GM18520 (cell line): ENCODE measurements at regions not wholly inside any gene's neighbourhood (a gene's known extent, or its start where the extent isn't known, plus 50 kb on each side); places are given as distances from the start of the nearest gene placed in this dataset.
"Not testable (repeated sequence)": the region's sequence is repeated elsewhere in the genome, so short reads cannot be mapped to it uniquely, and the experiment has no call there.

Experiments used
- ATAC-seq: cut with Tn5 transposase; IDR thresholded peaks from one replicate; pipeline ENCODE4 v1.9.1; 2021; ENCODE audit not compliant: unreplicated experiment

DNA sequence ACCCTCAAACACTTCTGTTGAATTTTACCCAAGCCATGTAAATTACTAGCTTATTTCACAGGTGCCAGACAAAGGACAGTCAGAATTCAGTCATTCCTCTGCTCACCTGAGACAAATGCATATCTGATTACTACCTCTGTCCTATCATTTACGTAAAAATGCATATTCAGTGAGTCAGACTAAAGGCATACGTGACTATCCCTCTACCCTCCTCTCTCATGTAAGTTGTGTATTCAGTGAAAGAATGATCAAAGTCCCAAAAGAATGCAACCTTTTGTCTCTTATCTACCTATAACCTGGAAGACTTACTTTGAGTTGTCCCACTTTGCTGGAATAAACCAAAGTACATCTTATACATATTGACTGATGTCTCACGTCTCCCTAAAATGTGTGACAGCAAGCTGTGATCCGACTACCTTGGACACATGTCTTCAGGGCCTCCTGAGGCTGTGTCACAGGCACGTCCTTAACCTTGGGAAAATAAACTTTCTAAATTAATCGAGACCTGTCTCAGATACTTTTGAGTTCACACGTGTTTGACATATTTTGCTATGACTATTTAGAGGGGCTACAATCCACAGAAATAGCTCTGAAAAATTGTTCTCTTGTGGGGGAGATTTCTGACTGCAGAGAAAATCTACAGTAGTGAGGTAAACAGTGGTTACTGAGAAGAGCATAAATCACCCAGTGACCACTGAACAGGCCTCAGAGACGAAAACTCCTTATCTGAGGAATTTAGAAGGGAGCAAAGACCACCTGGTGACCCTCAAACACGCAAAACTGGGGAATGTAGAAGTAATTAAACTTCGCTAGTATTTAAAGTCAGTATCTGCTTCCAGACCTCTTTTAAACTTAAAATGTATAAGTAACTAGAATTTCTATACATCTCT is 1575.8 kb downstream of the STIM2 start:
- ATAC-seq, result no peak

DNA sequence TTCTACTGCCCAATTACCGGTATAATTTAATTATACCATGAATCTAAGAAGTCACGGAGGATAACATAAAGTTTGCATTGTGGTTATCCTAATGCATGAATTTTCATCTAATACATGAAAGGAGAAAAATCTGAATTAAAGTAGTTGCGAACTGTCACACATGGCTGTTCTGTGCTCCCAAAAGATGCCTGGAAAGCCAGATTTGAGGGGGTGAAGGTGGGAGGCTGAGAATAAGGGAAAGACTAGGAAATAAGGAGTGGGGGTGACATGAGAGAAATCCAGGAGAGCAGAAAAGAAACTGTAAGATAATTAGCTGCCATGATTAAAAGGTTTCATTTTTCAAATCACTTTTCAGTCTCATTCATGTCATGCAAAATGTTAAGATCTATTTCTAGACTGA is 1582.7 kb downstream of the STIM2 start:
- no peak for ATAC-seq

DNA sequence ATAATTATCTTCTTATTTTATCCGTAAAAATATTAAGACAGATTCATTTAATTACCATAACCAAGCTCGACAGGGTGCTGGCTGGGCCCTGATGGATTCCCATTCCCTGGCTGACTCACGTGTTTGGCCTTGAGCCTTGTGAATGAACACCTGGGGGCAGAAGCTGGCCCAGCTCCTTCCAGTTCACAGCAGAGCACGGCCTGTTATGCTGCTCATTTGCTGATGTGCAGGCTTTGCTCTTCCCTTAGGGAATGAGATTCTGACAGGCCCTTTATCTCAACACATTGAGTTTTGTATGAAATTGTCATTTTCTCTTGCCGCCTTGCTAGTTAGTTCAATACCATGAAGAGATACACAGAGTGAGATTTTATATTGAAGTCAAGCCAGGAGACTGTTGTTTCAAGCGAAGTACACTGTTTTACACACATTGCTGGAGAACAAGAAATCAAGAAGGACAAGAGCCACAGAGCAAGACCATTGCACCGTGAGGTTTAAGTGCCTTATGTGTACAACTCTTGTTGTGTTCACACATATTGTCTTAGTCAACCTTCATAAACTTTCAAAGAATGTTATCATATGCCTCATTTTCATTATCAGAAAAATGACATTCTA is 1583.3 kb downstream of the STIM2 start:
- no peak for ATAC-seq

DNA sequence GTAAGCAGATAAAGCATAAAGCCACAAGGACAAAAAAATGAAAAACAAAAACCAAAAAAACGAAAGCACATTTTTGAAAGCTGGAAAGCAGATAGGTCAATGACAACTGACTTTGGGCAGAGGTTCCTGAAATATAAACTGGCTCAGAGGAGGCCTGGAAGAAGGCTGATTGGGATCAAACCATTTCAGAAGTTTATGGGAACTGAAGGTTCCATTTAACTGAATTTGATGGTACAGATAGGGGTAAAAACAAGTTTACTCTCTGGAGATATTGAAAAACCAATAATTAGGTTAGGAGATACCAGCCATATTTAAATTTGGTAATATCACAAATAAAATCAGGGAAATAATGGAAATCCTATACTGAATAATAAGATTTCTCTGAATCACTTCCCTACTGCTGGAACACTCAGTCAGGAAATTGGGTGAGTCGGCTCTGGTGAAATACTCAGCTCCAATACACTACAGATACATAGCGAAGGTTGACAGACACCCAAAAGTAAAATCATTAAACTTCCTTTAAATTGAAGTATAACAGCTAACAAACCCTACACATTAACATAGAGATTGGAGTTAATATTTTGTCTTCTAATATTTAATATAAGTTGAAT is 1584.3 kb downstream of the STIM2 start:
- no peak for ATAC-seq

DNA sequence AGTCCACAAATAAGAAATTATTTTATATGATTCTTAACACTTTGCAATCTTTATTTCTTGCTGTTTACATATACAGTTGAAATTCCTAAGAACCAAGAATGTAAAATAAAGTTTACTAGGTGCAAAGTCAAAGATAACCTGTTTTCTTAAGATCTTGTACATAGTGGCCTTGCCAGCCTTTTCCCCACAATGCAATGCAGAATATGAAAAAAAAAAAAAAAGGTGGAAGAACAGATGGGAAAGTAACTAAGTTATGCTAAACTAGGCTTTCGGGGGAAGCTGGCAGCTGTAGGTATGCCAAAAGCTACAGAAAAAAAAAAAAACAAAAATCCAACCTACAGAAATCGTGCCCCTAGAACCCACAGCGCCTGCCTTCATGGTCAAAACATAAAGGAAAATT is 1588.4 kb downstream of the STIM2 start:
- ATAC-seq, result no peak

DNA sequence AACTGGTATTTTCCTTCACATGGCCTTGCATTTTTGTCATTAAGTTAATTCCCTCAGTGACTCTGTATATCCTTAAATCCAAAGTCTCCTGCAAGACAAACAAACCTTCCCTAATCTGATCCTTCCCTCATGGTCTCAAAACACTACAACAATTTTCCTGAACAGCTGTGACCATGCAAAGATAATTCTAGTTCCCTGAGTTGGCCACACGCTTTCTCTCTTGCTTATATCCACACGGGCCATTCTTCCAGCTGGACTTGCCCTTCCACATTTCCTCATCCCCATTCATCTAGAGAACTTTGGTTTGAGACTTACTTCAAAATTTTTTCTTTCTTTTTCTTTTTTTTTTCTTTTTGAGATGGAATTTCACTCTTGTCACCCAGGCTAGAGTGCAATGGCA is 1590.7 kb downstream of the STIM2 start:
- ATAC-seq, result no peak

DNA sequence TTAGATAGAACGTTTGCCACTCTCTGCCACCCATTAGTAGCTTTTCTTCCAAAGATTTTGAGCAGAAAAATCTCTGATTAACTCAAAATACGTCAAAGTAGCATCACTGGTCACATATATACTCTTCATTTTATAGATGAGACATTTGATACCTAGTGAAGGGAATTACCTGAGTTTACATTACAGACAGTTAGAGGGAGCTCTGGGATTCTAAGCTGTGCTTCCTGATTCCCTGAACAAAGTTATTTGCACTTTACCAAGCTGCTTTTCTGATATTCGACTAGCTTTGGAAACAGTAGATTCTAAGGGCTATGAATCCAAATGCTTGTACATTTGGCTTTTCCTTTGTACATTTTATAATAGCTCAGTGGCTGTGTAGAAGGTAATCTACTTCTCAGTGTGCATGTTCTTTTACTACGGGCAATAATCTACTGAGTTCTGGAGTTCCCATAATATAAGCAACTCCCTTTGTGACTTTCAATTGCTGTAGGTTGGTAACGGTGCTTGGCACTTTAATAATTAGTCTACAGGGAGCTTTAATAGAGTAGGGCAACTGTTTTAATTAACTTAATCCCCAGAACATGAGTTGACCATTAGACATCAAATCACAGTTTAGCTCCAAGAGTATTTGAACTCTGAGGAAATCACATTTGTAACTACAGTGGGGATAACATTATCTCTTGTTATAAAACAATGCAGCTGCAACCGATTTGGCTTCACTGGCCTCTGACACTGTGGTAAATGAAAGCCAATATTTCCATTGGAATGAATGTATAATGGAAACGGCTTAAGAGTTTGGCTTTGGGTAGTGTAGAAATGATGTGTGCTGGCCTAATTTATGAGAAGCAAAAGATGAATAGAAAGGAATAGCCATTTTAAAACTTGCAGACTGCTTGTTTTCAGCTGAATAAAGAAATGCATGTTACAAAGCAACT is 1602.4 kb downstream of the STIM2 start:
- no peak for ATAC-seq

DNA sequence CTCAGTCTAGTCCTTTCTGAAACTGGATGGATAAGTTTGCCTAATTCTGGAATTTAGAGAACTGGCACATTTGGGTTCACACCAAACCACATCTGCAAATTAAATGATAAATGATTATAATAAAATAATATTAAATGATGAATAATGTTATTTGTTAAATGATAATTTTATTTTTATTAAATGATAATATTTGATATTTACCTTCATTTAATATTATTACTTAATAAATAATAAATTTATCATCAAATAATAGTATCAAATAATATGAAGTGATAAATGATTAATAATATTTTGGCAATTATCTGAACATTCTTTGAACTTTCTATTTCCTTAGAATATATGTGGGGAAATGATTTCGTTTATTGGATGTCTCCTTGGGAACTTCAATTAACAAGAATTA is 1604.2 kb downstream of the STIM2 start:
- ATAC-seq, result no peak

DNA sequence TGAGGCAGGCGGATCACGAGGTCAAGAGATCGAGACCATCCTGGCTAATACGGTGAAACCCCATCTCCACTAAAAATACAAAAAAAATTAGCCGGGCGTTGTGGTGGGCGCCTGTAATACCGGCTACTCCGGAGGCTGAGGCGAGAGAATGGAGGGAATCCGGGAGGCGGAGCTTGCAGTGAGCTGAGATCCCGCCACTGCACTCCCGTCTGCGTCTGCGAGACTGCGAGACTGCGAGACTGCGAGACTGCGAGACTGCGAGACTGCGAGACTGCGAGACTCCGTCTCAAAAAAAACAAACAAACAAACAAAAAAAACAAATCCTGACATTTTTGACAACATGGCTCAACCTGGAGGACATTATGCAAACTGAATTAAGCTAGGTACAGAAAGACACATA is 1606.2 kb downstream of the STIM2 start:
- not testable (repeated sequence) for ATAC-seq

DNA sequence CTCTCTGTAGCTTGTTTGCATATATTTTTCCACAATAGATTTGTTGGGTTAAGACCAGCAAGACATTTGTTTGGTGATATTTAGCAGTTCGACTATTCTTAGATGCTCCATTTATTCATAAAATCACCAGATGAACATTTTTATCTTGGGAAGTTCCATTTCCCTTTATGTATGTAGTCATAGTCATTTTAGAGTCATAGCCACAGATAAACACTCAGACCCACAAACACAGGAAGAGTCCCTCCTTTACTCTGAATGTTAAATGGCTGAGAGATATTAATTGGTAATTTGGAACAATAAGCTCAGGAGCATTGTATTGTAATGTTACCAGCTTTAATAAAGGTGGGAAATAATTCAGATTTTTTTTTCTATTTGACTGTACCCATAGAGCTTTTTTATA is 1608.7 kb downstream of the STIM2 start:
- no peak for ATAC-seq

DNA sequence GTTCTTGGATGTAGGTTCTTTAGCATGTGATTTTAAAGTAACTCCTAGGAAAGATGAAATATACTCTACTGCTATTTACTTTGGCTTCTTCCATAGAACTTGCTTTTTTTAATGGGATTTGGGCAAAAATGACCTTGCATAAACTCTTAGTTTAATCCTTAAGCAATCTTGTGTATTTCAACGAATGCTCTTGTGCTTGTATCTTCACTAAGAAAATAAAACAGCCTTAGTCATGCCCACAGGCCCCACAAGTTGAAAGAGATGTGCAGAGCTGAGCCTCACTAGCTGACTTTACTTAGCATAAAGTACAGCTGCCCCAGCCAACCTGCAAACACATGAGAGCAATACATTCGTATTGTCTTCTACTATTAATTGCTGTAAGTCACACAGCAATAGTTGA is 1609.2 kb downstream of the STIM2 start:
- ATAC-seq, result no peak

DNA sequence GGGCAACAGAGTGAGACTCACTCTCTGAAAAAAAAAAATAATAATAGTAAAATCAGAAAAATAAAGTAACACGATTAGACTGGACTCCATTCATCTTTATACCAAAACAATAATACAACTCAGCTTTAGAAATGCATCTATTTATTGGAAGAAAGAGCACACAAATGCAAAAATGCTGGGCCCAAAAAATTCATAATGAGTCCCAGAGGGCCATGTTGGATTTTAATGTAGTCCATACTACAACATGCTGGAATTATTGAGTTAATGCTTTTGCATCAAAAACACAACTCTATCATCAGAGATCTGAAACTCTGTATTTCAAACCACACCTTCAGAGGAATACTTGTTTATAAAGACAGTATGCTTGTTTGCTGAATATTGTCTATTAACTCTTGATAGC is 1614.7 kb downstream of the STIM2 start:
- no peak for ATAC-seq

DNA sequence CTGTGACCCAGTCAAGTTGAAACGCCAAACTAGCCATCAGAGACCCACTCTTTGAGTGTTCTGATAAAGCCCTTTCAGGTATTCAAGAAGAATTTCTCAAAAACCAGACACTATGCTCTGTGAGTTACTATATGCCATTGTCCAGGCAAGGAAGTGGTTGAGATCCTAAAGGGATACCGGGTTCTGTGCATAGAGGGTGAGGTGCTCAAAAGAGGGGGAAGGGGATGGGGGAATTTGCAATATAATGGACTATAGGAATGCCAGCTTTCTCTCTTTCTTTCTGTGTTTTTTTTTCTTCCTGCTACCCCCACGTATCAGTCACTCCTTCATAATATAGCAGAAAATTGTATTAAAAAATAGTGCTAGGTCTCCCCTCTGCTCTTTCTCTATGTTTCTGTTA is 1619.0 kb downstream of the STIM2 start:
- no peak for ATAC-seq

DNA sequence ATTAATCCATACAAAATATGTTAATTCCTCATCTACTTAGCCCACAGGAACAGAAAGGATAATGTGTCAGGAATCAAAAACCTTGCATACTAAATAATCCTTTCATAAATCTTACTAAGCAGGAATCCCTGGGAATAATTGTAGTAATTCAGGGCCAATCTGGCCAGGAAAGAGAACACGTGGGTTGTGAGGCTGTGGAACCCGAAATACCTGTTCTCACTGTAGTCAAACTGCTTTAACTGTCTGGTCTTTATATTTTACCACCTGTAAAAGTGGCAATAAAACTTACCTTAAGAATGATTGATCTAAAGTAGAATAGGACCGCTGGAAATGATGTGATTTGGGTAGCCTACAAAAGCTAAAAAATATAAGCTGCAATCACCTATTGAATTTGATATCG is 1620.9 kb downstream of the STIM2 start:
- no peak for ATAC-seq

DNA sequence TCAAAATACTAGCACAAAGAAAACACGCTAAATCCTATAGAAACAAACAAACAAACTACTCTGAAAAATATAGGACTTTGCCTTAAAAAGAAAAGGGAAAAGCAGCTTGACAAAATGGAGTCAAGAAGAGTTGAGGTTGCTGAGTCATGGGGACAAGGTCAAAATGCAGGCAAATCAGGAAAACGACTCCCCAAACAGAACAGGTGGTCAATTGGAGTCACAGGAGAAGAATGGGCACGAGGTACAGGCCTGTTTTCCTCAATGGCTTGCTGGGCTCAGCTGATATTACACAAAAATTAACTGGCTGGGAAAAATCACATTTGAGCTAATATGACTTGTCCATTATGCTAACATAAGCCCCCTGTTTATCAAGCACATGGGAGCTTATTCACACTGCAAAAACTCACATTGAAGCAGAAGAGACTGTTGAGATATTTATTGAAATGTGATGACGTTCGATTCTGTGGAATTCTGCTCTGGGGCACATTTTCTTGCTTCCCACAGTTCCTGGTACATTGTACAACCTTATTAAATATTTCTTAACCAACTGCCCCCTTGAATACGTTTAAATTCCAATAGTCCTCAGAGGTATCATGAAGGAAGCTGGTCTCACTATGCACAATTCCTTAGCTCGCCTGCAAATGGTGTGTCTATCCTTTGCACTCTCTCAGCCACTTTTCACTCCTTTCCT is 1622.1 kb downstream of the STIM2 start:
- no peak for ATAC-seq

DNA sequence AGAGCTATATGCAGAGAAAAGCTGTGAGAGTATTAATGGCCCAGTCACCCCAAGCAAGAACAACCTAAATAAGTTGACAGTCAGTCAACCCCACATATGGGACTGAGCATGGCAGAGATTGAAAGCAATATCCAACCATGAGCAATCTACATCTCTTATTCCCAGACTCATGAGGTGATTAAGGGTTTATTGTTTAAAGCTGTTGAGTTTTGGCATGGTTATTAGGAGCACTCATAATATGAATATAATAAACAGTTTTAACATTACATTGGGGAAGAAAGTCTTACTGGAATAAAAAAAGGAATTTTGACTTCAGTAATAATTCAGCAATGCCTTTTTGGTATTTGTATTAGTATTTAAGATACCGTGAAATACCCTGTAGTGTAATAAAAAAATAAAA is 1627.4 kb downstream of the STIM2 start:
- ATAC-seq, result no peak

DNA sequence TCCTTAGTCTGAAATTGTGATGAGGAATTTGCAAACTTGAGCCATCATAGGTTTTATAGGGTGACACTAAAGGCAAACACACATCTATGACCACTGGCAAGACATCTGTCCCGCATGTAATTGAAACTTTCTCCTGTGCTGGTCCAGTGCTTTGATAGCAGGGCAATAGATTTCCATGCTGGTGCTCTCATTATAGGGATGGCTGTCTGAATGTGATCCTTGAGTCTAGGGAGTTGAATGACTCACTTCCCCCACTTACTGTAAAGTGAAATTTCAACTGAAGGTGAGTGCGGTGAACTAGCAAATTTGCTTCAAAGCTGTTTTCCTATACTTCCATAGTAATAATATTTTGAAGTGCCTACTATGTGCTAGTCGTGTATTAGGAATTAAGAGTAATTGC is 1630.0 kb downstream of the STIM2 start:
- ATAC-seq, result no peak

DNA sequence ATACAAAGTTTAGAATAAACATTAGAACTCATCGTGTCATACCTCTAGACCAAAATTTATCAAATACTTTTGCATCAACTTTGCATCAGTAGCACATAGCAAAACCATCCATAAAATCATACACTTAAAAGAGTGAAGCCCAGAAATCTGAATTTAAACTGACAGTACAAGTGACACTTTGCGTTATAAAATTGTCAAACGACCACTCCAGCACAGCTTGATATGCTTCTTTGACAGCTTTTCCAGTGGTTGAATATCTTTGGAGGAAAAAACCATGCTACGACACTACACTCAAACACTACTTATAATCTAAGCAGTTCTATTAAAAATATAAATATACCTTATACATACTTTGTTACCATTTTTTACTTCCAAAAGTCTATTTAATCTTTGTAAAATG is 1644.4 kb downstream of the STIM2 start:
- no peak for ATAC-seq

DNA sequence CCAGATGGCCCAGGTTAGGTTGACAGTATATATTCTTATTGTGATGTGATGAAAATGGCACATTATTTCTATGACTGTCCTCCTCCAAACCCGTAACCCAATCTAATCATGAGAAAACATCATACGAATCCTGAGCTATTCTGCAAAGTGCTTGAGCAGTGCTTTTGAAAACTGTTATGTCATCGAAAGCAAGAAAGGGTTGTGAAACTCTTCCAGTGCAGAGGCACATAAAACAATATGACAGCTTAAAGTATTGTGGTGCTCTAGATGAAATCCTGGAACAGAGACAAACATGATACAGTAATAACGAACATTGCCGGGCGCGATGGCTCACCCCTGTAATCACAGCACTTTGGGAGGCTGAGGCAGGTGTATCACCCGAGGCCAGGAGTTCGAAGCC is 1648.0 kb downstream of the STIM2 start:
- ATAC-seq, result no peak

DNA sequence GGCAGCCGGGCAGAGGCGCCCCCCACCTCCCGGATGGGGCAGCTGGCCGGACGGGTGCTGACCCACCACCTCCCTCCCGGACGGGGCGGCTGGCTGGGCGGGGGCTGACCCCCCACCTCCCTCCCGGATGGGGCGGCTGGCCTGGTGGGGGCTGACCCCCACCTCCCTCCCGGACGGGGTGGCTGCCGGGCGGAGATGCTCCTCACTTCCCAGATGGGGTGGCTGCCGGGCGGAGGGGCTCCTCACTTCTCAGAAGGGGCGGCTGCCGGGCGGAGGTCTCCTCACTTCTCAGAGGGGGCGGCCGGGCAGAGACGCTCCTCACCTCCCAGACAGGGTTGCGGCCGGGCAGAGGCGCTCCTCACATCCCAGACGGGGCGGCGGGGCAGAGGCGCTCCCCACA is 1654.1 kb downstream of the STIM2 start:
- not testable (repeated sequence) for ATAC-seq
